ENCODE measurements at regions not wholly inside any gene's neighbourhood (a gene's known extent, or its start where the extent isn't known, plus 50 kb on each side); places are given as distances from the start of the nearest gene placed in this dataset.
A peak's percentile ranks its signal among the peaks of the same experiment; 100 is the strongest.

DNA sequence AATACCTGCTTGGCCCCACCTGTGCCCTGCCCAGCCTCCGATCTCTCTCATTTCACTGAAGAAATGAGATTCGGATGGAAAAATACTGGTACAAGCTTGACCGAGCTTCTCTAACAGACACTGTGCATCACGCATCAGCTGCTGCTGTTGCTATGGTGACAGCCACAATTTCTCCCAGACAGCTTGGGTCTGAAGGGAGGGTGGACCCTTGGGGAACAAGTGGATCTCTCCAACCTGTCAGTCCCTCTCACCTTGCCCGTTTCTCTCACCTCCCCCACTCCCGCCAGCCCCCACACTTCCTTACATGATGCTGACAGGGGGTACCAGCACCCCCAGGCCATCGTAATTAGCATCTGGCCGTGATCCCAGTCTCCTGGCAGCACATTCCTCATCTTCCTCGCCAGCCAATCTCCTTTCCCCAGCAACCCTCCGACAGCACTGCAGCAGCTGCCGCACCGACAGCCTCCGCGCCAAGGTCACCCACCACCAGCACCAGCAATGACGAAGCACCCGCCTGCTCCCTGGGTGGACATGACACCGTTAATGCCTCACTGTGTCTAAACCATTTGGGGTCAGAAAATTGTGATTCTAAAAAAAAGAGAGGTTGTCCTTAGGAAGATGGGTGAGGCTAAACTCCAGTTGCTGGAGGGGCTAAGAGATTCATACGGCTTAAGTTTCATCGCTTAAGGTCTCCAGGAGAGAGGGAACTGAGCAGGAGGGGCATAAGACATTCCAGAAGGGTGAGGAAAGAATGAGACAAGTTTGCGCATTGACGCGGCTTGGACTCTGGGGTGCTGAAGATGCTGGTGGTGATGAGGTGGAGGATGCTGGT is 58.6 kb upstream of the TNRC6A start:
- Mint-ChIP-seq H3K27me3 (ENCODE audit: insufficient read depth, low read depth, poor library complexity) (peaks cover 8% of the 10 kb centered on the region), H3K36me3 (ENCODE audit: low read depth) (no peaks in the 10 kb centered on the region), H3K4me1 (peaks cover 11% of the 10 kb centered on the region), H3K27ac (no peak overlapping the region), H3K9me3 (no peaks in the 10 kb centered on the region; the same call in 2 of the 3 replicates), H3K4me3 (peak overlapping the region; percentile 31)
- peak overlapping the region; percentile 57 for H3K4me2 ChIP-seq
- no peaks in the 10 kb centered on the region for H4K20me1 ChIP-seq (replicated peaks; ENCODE audit: insufficient read depth)
- 0 out of 2 replicates have a peak, but pooled peaks cover 7% of the 10 kb centered on the region for H3F3A ChIP-seq (replicated peaks; ENCODE audit: low read depth)
- DNase-seq (ENCODE audit: low spot score) = peak; percentile 79
- H3K79me2 ChIP-seq (replicated peaks; ENCODE audit: insufficient read depth) = no peaks in the 10 kb centered on the region
- no peak overlapping the region for H3K27ac ChIP-seq (ENCODE audit: low read depth)
- H3K9me2 ChIP-seq (ENCODE audit: insufficient read depth) = no peaks in the 10 kb centered on the region
- H3K36me3 ChIP-seq (ENCODE audit: insufficient read depth) = no peaks in the 10 kb centered on the region
- peak overlapping the region; percentile 61; the same call in 1 of the 2 replicates for H2AFZ ChIP-seq
- no peaks in the 10 kb centered on the region for H3K27me3 ChIP-seq (ENCODE audit: insufficient read depth)
- ATAC-seq = peak; percentile 83
- no peak for TF ChIP-seq POLR2AphosphoS5 (IDR thresholded peaks at IDR 0.05; ENCODE audit: low read depth)
- TF ChIP-seq, protein P1, sequence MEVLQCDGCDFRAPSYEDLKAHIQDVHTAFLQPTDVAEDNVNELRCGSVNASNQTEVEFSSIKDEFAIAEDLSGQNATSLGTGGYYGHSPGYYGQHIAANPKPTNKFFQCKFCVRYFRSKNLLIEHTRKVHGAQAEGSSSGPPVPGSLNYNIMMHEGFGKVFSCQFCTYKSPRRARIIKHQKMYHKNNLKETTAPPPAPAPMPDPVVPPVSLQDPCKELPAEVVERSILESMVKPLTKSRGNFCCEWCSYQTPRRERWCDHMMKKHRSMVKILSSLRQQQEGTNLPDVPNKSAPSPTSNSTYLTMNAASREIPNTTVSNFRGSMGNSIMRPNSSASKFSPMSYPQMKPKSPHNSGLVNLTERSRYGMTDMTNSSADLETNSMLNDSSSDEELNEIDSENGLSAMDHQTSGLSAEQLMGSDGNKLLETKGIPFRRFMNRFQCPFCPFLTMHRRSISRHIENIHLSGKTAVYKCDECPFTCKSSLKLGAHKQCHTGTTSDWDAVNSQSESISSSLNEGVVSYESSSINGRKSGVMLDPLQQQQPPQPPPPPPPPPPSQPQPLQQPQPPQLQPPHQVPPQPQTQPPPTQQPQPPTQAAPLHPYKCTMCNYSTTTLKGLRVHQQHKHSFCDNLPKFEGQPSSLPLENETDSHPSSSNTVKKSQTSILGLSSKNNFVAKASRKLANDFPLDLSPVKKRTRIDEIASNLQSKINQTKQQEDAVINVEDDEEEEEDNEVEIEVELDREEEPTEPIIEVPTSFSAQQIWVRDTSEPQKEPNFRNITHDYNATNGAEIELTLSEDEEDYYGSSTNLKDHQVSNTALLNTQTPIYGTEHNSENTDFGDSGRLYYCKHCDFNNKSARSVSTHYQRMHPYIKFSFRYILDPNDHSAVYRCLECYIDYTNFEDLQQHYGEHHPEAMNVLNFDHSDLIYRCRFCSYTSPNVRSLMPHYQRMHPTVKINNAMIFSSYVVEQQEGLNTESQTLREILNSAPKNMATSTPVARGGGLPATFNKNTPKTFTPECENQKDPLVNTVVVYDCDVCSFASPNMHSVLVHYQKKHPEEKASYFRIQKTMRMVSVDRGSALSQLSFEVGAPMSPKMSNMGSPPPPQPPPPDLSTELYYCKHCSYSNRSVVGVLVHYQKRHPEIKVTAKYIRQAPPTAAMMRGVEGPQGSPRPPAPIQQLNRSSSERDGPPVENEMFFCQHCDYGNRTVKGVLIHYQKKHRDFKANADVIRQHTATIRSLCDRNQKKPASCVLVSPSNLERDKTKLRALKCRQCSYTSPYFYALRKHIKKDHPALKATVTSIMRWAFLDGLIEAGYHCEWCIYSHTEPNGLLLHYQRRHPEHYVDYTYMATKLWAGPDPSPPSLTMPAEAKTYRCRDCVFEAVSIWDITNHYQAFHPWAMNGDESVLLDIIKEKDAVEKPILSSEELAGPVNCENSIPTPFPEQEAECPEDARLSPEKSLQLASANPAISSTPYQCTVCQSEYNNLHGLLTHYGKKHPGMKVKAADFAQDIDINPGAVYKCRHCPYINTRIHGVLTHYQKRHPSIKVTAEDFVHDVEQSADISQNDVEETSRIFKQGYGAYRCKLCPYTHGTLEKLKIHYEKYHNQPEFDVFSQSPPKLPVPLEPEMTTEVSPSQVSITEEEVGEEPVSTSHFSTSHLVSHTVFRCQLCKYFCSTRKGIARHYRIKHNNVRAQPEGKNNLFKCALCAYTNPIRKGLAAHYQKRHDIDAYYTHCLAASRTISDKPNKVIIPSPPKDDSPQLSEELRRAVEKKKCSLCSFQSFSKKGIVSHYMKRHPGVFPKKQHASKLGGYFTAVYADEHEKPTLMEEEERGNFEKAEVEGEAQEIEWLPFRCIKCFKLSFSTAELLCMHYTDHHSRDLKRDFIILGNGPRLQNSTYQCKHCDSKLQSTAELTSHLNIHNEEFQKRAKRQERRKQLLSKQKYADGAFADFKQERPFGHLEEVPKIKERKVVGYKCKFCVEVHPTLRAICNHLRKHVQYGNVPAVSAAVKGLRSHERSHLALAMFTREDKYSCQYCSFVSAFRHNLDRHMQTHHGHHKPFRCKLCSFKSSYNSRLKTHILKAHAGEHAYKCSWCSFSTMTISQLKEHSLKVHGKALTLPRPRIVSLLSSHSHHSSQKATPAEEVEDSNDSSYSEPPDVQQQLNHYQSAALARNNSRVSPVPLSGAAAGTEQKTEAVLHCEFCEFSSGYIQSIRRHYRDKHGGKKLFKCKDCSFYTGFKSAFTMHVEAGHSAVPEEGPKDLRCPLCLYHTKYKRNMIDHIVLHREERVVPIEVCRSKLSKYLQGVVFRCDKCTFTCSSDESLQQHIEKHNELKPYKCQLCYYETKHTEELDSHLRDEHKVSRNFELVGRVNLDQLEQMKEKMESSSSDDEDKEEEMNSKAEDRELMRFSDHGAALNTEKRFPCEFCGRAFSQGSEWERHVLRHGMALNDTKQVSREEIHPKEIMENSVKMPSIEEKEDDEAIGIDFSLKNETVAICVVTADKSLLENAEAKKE (CRISPR knock-in tag; IDR thresholded peaks at IDR 0.05) = no peak
- no peak for TF ChIP-seq EZH2 (IDR thresholded peaks at IDR 0.05; ENCODE audit: low read depth, unreplicated experiment)
- TF ChIP-seq, protein P2, sequence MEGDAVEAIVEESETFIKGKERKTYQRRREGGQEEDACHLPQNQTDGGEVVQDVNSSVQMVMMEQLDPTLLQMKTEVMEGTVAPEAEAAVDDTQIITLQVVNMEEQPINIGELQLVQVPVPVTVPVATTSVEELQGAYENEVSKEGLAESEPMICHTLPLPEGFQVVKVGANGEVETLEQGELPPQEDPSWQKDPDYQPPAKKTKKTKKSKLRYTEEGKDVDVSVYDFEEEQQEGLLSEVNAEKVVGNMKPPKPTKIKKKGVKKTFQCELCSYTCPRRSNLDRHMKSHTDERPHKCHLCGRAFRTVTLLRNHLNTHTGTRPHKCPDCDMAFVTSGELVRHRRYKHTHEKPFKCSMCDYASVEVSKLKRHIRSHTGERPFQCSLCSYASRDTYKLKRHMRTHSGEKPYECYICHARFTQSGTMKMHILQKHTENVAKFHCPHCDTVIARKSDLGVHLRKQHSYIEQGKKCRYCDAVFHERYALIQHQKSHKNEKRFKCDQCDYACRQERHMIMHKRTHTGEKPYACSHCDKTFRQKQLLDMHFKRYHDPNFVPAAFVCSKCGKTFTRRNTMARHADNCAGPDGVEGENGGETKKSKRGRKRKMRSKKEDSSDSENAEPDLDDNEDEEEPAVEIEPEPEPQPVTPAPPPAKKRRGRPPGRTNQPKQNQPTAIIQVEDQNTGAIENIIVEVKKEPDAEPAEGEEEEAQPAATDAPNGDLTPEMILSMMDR (conservative IDR thresholded peaks at IDR 0.05; ENCODE audit: low read depth in 2 of 2) = no peak
- no peak for TF ChIP-seq STAT1 (IDR thresholded peaks at IDR 0.05; ENCODE audit: unreplicated experiment)
- no peak for TF ChIP-seq JUNB (IDR thresholded peaks at IDR 0.05; ENCODE audit: unreplicated experiment)
- TF ChIP-seq, protein P3, sequence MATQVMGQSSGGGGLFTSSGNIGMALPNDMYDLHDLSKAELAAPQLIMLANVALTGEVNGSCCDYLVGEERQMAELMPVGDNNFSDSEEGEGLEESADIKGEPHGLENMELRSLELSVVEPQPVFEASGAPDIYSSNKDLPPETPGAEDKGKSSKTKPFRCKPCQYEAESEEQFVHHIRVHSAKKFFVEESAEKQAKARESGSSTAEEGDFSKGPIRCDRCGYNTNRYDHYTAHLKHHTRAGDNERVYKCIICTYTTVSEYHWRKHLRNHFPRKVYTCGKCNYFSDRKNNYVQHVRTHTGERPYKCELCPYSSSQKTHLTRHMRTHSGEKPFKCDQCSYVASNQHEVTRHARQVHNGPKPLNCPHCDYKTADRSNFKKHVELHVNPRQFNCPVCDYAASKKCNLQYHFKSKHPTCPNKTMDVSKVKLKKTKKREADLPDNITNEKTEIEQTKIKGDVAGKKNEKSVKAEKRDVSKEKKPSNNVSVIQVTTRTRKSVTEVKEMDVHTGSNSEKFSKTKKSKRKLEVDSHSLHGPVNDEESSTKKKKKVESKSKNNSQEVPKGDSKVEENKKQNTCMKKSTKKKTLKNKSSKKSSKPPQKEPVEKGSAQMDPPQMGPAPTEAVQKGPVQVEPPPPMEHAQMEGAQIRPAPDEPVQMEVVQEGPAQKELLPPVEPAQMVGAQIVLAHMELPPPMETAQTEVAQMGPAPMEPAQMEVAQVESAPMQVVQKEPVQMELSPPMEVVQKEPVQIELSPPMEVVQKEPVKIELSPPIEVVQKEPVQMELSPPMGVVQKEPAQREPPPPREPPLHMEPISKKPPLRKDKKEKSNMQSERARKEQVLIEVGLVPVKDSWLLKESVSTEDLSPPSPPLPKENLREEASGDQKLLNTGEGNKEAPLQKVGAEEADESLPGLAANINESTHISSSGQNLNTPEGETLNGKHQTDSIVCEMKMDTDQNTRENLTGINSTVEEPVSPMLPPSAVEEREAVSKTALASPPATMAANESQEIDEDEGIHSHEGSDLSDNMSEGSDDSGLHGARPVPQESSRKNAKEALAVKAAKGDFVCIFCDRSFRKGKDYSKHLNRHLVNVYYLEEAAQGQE (IDR thresholded peaks at IDR 0.05; ENCODE audit: unreplicated experiment) = no peak
- no peak for TF ChIP-seq ZNF331 (CRISPR knock-in tag; IDR thresholded peaks at IDR 0.05; ENCODE audit: low read depth)
- TF ChIP-seq, protein P4, sequence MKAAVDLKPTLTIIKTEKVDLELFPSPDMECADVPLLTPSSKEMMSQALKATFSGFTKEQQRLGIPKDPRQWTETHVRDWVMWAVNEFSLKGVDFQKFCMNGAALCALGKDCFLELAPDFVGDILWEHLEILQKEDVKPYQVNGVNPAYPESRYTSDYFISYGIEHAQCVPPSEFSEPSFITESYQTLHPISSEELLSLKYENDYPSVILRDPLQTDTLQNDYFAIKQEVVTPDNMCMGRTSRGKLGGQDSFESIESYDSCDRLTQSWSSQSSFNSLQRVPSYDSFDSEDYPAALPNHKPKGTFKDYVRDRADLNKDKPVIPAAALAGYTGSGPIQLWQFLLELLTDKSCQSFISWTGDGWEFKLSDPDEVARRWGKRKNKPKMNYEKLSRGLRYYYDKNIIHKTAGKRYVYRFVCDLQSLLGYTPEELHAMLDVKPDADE (IDR thresholded peaks at IDR 0.05) = no peak
- TF ChIP-seq NANOG (IDR thresholded peaks at IDR 0.05; ENCODE audit: borderline replicate concordance) = no peak
- no peak for TF ChIP-seq EZH2phosphoT487 (IDR thresholded peaks at IDR 0.05; ENCODE audit: unreplicated experiment)
- TF ChIP-seq ZNF114 (CRISPR knock-in tag; IDR thresholded peaks at IDR 0.05) = no peak
- no peak for TF ChIP-seq CREB1 (CRISPR knock-in tag; IDR thresholded peaks at IDR 0.05; ENCODE audit: low read depth)
- peaks cover 11% of the 10 kb centered on the region for H3K4me1 ChIP-seq (ENCODE audit: insufficient read depth)
- peak overlapping the region; percentile 30; the same call in 1 of the 2 replicates for H3K4me3 ChIP-seq
